D721Med (cell line): ENCODE measurements at regions not wholly inside any gene's neighbourhood (a gene's known extent, or its start where the extent isn't known, plus 50 kb on each side); places are given as distances from the start of the nearest gene placed in this dataset.
"Not testable (repeated sequence)": the region's sequence is repeated elsewhere in the genome, so short reads cannot be mapped to it uniquely, and the experiment has no call there.

Source experiments
- DNase-seq: peaks from one replicate; pipeline ENCODE4 v3.0.0; 2011; ENCODE audit warnings: low spot score; ENCODE audit not compliant: insufficient read length
- FAIRE-seq: peaks from 2 replicates; lab custom pipeline; 2011; peaks lifted over from hg19 to GRCh38; lab: Jason Lieb, UNC
- CTCF ChIP-seq: IDR thresholded peaks from 2 replicates; pipeline ENCODE4 v1.5.1; 2012; ENCODE audit warnings: mild to moderate bottlenecking, control low read depth; ENCODE audit not compliant: insufficient read depth; ENCODE audit errors: missing control alignments

- no peak for TF ChIP-seq CTCF
- DNase-seq (no peak), FAIRE-seq (no peak)
Observed at GRCh38 chr1:115158181-115158580, 68.9 kb upstream of the TSPAN2 start.

- no peak for TF ChIP-seq CTCF
- no peak for FAIRE-seq
- DNase-seq = no peak
Observed at GRCh38 chr1:115156826-115157468, 67.6 kb upstream of the TSPAN2 start.

- FAIRE-seq = no peak
Observed at GRCh38 chr1:115153966-115154557, 64.8 kb upstream of the TSPAN2 start.

GRCh38 chr1:115147928-115148327, 58.6 kb upstream of the TSPAN2 start:
- FAIRE-seq, DNase-seq: not testable (repeated sequence)

More at GRCh38 chr1:115153966-115154557, 64.8 kb upstream of the TSPAN2 start:
- DNase-seq = no peak
- no peak for TF ChIP-seq CTCF

- FAIRE-seq (no peak), DNase-seq (no peak)
- no peak for TF ChIP-seq CTCF
Observed at GRCh38 chr1:115145226-115145625, 55.9 kb upstream of the TSPAN2 start.

GRCh38 chr1:115144176-115144575, 54.9 kb upstream of the TSPAN2 start:
- no peak for TF ChIP-seq CTCF
- FAIRE-seq = no peak
- DNase-seq = no peak

- no peak for TF ChIP-seq CTCF
- FAIRE-seq (no peak), DNase-seq (no peak)
Observed at GRCh38 chr1:115142616-115143015, 53.3 kb upstream of the TSPAN2 start.

- TF ChIP-seq CTCF = no peak
- DNase-seq (no peak), FAIRE-seq (no peak)
Observed at GRCh38 chr1:115141145-115141454, 51.8 kb upstream of the TSPAN2 start.
